ENCODE measurements at regions not wholly inside any gene's neighbourhood (a gene's known extent, or its start where the extent isn't known, plus 50 kb on each side); places are given as distances from the start of the nearest gene placed in this dataset.

GRCh38 chr4:14428125-14428524 lies 574.2 kb upstream of the CPEB2 start:
- in situ Hi-C loops (cut with MboI; ENCODE audit: low pct_unique_long_range_greater_than_20kb, low sequenced_read_pairs, unreplicated experiment): no loop called here
- TF ChIP-seq CTCF (IDR thresholded peaks at IDR 0.05; ENCODE audit: extremely low read depth, insufficient read depth, missing control alignments): no peak
- DNase-seq (ENCODE audit: low spot score): no peak

DNA sequence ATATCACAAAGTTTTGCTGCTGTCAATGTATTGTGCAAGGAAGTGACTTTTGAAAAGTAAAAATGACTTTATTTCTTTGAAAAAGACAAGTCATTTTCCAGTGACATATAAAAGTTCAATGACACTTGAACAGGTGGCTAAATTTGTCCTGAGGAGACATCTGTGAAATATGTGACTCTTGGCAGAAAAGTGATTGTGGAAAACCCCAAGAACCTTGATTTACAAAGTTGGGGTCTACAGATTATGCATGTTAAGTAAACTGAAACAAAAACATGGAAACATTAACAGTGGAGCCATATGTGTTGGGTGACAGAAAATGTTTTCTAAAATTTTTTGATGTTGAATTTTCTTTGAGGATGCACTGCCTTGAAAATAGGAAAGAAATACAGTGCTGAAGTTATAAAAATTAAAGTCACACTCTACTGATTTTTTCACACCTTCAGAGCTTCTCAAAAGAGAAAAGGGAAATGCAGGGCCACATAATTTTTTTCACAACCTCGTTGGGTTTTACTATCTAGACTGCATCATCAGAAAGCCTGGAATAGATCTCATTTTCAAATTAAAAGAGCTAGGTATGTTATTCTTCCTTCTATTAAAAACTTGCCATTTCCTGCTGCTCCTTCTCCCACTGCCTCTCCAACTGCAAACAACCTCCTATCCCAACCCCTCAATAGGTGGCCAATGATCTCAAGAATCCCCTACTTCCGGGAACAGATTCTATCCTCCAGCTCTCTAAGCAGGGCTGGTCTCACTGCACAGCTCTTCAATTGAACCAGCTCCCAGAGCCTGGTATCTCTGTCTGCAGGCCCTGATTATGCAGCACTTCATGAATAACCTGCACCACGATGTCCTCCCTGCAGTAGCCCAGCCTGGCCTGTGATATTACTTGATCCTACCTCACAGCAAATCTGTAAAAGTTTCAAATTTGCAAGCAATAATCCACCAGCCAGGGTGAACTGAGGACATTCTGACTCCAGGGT lies 570.8 kb upstream of the CPEB2 start:
- peak; percentile 7 for DNase-seq (ENCODE audit: low spot score)
- in situ Hi-C loops (cut with MboI; ENCODE audit: low pct_unique_long_range_greater_than_20kb, low sequenced_read_pairs, unreplicated experiment): no loop called here
- no peak for TF ChIP-seq CTCF (IDR thresholded peaks at IDR 0.05; ENCODE audit: extremely low read depth, insufficient read depth, missing control alignments)

GRCh38 chr4:14434483-14434882 lies 567.8 kb upstream of the CPEB2 start:
- in situ Hi-C loops (cut with MboI; ENCODE audit: low pct_unique_long_range_greater_than_20kb, low sequenced_read_pairs, unreplicated experiment): no loop called here
- no peak for TF ChIP-seq CTCF (IDR thresholded peaks at IDR 0.05; ENCODE audit: extremely low read depth, insufficient read depth, missing control alignments)
- no peak for DNase-seq (ENCODE audit: low spot score)

DNA sequence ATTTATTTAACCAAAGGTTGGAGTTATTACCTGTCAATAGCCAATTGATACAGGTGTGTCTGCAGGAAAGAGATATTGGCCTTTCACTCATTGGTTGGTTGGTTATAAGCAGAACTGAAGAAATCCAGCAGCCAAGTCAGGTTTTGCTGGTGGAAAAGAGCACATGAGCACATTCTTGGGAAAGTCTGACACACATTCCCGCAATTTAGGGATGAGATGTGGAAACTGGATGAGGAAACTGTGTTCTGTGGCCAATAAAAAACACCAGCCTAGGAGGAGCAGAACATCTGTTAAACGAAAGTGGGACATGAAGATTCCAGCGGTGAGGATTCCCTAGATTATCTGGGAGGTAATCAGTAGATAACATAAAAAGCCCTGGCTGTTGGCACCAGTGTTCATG lies 567.4 kb upstream of the CPEB2 start:
- TF ChIP-seq CTCF (IDR thresholded peaks at IDR 0.05; ENCODE audit: extremely low read depth, insufficient read depth, missing control alignments): no peak
- no peak for DNase-seq (ENCODE audit: low spot score)
- in situ Hi-C loops (cut with MboI; ENCODE audit: low pct_unique_long_range_greater_than_20kb, low sequenced_read_pairs, unreplicated experiment): no loop called here

GRCh38 chr4:14441561-14441960 lies 560.7 kb upstream of the CPEB2 start:
- in situ Hi-C loops (cut with MboI; ENCODE audit: low pct_unique_long_range_greater_than_20kb, low sequenced_read_pairs, unreplicated experiment): no loop called here
- DNase-seq (ENCODE audit: low spot score): no peak
- TF ChIP-seq CTCF (IDR thresholded peaks at IDR 0.05; ENCODE audit: extremely low read depth, insufficient read depth, missing control alignments): no peak

DNA sequence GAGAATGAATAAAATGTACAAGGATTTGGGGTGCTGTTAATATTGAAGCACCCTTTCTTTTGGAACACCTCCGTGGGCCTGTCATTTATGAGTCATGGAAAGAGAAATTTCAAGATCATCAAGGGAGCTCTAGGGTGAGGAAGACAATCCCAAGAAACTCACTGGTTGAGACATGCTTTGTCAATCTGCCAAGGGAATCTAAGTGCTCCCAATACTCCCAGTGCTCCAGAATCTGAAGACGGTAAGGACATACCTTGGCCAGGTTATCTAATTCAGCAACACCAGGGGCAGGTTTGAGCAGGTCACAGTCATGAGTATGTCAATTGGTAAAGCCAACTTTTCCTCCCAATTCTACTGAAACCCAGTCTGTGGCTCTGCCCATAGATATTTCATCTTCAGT lies 556.4 kb upstream of the CPEB2 start:
- no peak for TF ChIP-seq CTCF (IDR thresholded peaks at IDR 0.05; ENCODE audit: extremely low read depth, insufficient read depth, missing control alignments)
- no peak for DNase-seq (ENCODE audit: low spot score)
- in situ Hi-C loops (cut with MboI; ENCODE audit: low pct_unique_long_range_greater_than_20kb, low sequenced_read_pairs, unreplicated experiment): no loop called here
